GM12873 (cell line): ENCODE measurements at regions not wholly inside any gene's neighbourhood (a gene's known extent, or its start where the extent isn't known, plus 50 kb on each side); places are given as distances from the start of the nearest gene placed in this dataset.

Source experiments
- TF ChIP-seq, protein P1 (sequence below): IDR thresholded peaks from 2 replicates; pipeline ENCODE4 v1.5.1; 2012; ENCODE audit warnings: low read depth, mild to moderate bottlenecking, moderate library complexity, low read length, control low read depth; ENCODE audit not compliant: insufficient read depth; ENCODE audit errors: missing control alignments

GRCh38 chr7:19470031-19470430 is 238.8 kb downstream of the POLR1F start:
- TF ChIP-seq, protein P1, sequence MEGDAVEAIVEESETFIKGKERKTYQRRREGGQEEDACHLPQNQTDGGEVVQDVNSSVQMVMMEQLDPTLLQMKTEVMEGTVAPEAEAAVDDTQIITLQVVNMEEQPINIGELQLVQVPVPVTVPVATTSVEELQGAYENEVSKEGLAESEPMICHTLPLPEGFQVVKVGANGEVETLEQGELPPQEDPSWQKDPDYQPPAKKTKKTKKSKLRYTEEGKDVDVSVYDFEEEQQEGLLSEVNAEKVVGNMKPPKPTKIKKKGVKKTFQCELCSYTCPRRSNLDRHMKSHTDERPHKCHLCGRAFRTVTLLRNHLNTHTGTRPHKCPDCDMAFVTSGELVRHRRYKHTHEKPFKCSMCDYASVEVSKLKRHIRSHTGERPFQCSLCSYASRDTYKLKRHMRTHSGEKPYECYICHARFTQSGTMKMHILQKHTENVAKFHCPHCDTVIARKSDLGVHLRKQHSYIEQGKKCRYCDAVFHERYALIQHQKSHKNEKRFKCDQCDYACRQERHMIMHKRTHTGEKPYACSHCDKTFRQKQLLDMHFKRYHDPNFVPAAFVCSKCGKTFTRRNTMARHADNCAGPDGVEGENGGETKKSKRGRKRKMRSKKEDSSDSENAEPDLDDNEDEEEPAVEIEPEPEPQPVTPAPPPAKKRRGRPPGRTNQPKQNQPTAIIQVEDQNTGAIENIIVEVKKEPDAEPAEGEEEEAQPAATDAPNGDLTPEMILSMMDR: no peak

- TF ChIP-seq, protein P1: no peak
Measured at GRCh38 chr7:19465861-19466260, 243.0 kb downstream of the POLR1F start.

DNA sequence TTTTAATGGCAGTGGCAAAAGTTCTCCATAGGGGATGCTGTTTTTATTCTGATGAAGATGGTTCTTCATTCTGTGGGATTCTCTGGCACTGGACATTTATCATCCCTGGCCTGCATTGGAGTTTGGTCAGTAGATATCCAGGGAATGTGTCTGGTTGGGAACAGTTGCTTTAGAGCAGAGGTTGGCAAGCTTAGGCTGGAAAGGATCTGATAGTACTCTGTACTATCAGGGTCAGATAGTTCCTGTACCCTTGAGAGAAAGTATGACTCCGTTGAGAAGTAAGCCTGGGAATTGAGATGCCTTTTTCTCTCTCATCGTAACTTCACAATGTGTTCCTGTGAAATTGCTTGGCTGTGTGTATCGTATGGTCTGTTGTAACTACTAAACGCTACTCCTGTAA is 244.1 kb downstream of the POLR1F start:
- TF ChIP-seq, protein P1: no peak

DNA sequence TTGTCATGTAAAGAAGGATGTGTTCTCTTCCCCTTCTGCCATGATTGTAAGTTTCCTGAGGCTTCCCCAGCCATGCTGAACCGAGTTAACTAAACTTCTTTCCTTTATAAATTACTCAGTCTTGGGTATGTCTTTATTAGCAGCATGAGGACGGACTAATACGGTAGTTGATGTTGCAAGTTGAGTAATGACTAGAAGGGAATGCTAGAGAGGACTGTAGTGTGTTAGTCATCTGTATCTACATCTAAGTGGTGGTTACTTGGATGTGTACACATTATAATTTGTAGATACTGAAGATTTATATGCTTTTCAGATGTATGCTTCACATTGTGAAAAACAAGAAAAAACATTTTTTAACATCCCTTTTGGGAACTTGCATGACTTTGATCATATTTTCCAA is 244.6 kb downstream of the POLR1F start:
- TF ChIP-seq, protein P1: no peak

GRCh38 chr7:19463581-19463980 is 245.3 kb downstream of the POLR1F start:
- TF ChIP-seq, protein P1: no peak

DNA sequence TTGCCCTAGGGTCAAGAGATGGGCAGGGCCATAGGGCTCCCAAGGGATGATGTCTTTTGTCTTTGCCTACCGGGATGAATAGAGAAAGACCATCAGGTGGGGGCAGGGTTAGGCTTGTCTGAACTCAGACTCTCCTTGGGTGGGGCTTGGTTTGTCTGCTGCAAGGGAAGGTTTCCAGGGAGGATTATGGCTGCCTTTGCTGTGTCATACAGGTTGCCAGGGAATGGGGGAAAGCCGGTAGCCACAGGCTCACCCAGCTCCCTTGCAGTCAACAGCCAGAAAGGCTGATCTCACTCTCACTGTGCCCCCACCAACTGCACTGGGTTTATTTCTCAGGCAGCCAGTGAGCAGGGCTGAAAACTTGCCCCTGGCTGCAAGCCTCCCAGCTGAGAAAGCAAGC is 253.2 kb downstream of the POLR1F start:
- TF ChIP-seq, protein P1: no peak

DNA sequence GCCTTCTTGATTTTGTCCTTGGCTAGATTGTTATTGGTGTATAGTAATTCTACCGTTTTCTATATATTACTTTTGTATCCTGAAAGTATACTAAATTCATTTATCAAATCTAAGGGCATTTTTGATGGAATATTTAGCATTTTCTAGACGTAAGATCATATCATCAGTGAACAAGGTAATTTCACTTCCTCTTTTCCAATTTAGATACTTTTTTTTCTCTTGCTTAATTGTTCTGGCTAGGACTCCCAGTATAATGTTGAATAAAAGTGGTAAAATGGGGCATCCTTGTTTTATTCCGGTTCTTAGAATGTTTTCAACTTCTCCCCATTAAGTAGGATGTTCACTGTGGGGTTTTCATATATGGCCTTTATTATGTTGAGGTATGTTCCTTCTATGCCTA is 260.7 kb downstream of the POLR1F start:
- TF ChIP-seq, protein P1: no peak

GRCh38 chr7:19442016-19442785 is 266.6 kb downstream of the POLR1F start:
- TF ChIP-seq, protein P1: peak; percentile 34
